ENCODE measurements at regions not wholly inside any gene's neighbourhood (a gene's known extent, or its start where the extent isn't known, plus 50 kb on each side); places are given as distances from the start of the nearest gene placed in this dataset.
A peak's percentile ranks its signal among the peaks of the same experiment; 100 is the strongest.

- H4K20me1 ChIP-seq (replicated peaks; ENCODE audit: insufficient read depth): no peaks in the 10 kb centered on the region
- Mint-ChIP-seq H3K27ac (no peak overlapping the region), H3K4me3 (no peak overlapping the region), H3K9me3 (peaks cover 29% of the 10 kb centered on the region), H3K4me1 (no peaks in the 10 kb centered on the region; the same call in 1 of the 3 replicates), H3K36me3 (ENCODE audit: low read depth) (peaks cover 59% of the 10 kb centered on the region), H3K27me3 (ENCODE audit: insufficient read depth, low read depth, poor library complexity) (peaks cover 2% of the 10 kb centered on the region)
- H3K4me3 ChIP-seq: no peak overlapping the region
- no peaks in the 10 kb centered on the region for H3K27me3 ChIP-seq (ENCODE audit: insufficient read depth)
- no peak overlapping the region for H2AFZ ChIP-seq
- DNase-seq (ENCODE audit: low spot score): peak; percentile 15
- H3F3A ChIP-seq (replicated peaks; ENCODE audit: low read depth): no peaks in the 10 kb centered on the region
- no peak overlapping the region for H3K27ac ChIP-seq (ENCODE audit: low read depth)
- no peaks in the 10 kb centered on the region for H3K4me1 ChIP-seq (ENCODE audit: insufficient read depth)
- H3K79me2 ChIP-seq (replicated peaks; ENCODE audit: insufficient read depth): no peaks in the 10 kb centered on the region
- TF ChIP-seq, protein P1, sequence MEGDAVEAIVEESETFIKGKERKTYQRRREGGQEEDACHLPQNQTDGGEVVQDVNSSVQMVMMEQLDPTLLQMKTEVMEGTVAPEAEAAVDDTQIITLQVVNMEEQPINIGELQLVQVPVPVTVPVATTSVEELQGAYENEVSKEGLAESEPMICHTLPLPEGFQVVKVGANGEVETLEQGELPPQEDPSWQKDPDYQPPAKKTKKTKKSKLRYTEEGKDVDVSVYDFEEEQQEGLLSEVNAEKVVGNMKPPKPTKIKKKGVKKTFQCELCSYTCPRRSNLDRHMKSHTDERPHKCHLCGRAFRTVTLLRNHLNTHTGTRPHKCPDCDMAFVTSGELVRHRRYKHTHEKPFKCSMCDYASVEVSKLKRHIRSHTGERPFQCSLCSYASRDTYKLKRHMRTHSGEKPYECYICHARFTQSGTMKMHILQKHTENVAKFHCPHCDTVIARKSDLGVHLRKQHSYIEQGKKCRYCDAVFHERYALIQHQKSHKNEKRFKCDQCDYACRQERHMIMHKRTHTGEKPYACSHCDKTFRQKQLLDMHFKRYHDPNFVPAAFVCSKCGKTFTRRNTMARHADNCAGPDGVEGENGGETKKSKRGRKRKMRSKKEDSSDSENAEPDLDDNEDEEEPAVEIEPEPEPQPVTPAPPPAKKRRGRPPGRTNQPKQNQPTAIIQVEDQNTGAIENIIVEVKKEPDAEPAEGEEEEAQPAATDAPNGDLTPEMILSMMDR (conservative IDR thresholded peaks at IDR 0.05; ENCODE audit: low read depth in 2 of 2): no peak
- TF ChIP-seq ZNF331 (CRISPR knock-in tag; IDR thresholded peaks at IDR 0.05; ENCODE audit: low read depth) (no peak), EZH2 (IDR thresholded peaks at IDR 0.05; ENCODE audit: low read depth, unreplicated experiment) (no peak), NANOG (IDR thresholded peaks at IDR 0.05; ENCODE audit: borderline replicate concordance) (no peak), CREB1 (CRISPR knock-in tag; IDR thresholded peaks at IDR 0.05; ENCODE audit: low read depth) (no peak), POLR2AphosphoS5 (IDR thresholded peaks at IDR 0.05; ENCODE audit: low read depth) (no peak), ZNF114 (CRISPR knock-in tag; IDR thresholded peaks at IDR 0.05) (no peak), JUNB (IDR thresholded peaks at IDR 0.05; ENCODE audit: unreplicated experiment) (no peak), REST (IDR thresholded peaks at IDR 0.05; ENCODE audit: unreplicated experiment) (no peak), ETS1 (IDR thresholded peaks at IDR 0.05) (no peak), STAT1 (IDR thresholded peaks at IDR 0.05; ENCODE audit: unreplicated experiment) (no peak), EZH2phosphoT487 (IDR thresholded peaks at IDR 0.05; ENCODE audit: unreplicated experiment) (no peak)
- TF ChIP-seq, protein P2, sequence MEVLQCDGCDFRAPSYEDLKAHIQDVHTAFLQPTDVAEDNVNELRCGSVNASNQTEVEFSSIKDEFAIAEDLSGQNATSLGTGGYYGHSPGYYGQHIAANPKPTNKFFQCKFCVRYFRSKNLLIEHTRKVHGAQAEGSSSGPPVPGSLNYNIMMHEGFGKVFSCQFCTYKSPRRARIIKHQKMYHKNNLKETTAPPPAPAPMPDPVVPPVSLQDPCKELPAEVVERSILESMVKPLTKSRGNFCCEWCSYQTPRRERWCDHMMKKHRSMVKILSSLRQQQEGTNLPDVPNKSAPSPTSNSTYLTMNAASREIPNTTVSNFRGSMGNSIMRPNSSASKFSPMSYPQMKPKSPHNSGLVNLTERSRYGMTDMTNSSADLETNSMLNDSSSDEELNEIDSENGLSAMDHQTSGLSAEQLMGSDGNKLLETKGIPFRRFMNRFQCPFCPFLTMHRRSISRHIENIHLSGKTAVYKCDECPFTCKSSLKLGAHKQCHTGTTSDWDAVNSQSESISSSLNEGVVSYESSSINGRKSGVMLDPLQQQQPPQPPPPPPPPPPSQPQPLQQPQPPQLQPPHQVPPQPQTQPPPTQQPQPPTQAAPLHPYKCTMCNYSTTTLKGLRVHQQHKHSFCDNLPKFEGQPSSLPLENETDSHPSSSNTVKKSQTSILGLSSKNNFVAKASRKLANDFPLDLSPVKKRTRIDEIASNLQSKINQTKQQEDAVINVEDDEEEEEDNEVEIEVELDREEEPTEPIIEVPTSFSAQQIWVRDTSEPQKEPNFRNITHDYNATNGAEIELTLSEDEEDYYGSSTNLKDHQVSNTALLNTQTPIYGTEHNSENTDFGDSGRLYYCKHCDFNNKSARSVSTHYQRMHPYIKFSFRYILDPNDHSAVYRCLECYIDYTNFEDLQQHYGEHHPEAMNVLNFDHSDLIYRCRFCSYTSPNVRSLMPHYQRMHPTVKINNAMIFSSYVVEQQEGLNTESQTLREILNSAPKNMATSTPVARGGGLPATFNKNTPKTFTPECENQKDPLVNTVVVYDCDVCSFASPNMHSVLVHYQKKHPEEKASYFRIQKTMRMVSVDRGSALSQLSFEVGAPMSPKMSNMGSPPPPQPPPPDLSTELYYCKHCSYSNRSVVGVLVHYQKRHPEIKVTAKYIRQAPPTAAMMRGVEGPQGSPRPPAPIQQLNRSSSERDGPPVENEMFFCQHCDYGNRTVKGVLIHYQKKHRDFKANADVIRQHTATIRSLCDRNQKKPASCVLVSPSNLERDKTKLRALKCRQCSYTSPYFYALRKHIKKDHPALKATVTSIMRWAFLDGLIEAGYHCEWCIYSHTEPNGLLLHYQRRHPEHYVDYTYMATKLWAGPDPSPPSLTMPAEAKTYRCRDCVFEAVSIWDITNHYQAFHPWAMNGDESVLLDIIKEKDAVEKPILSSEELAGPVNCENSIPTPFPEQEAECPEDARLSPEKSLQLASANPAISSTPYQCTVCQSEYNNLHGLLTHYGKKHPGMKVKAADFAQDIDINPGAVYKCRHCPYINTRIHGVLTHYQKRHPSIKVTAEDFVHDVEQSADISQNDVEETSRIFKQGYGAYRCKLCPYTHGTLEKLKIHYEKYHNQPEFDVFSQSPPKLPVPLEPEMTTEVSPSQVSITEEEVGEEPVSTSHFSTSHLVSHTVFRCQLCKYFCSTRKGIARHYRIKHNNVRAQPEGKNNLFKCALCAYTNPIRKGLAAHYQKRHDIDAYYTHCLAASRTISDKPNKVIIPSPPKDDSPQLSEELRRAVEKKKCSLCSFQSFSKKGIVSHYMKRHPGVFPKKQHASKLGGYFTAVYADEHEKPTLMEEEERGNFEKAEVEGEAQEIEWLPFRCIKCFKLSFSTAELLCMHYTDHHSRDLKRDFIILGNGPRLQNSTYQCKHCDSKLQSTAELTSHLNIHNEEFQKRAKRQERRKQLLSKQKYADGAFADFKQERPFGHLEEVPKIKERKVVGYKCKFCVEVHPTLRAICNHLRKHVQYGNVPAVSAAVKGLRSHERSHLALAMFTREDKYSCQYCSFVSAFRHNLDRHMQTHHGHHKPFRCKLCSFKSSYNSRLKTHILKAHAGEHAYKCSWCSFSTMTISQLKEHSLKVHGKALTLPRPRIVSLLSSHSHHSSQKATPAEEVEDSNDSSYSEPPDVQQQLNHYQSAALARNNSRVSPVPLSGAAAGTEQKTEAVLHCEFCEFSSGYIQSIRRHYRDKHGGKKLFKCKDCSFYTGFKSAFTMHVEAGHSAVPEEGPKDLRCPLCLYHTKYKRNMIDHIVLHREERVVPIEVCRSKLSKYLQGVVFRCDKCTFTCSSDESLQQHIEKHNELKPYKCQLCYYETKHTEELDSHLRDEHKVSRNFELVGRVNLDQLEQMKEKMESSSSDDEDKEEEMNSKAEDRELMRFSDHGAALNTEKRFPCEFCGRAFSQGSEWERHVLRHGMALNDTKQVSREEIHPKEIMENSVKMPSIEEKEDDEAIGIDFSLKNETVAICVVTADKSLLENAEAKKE (CRISPR knock-in tag; IDR thresholded peaks at IDR 0.05): no peak
- ATAC-seq: no peak
- H3K36me3 ChIP-seq (ENCODE audit: insufficient read depth): peaks cover 15% of the 10 kb centered on the region
- no peaks in the 10 kb centered on the region for H3K9me2 ChIP-seq (ENCODE audit: insufficient read depth)
- no peak overlapping the region for H3K4me2 ChIP-seq
These were observed 540.3 kb upstream of the CCDC54 start for GRCh38 chr3:106836906-106837305.

Data from GM23338 (cell line).